Activated T-cell treated with anti-CD3 and anti-CD28 coated beads, Interleukin-2, amount 50 U/mL, for 24 hours (primary cell): ENCODE measurements at regions not wholly inside any gene's neighbourhood (a gene's known extent, or its start where the extent isn't known, plus 50 kb on each side); places are given as distances from the start of the nearest gene placed in this dataset.

ENCODE experiments used
- DNase-seq: peaks from one replicate; pipeline ENCODE4 v3.0.0-alpha.2; 2020
- H3K27ac Mint-ChIP-seq: 2 replicates; pipeline ENCODE4 v1.8.0; 2020; ENCODE audit warnings: mild to moderate bottlenecking, mixed read lengths
- H3K27me3 Mint-ChIP-seq: 2 replicates; pipeline ENCODE4 v1.8.0; 2020; ENCODE audit warnings: mixed read lengths
- H3K36me3 Mint-ChIP-seq: 2 replicates; pipeline ENCODE4 v1.8.0; 2020; ENCODE audit warnings: low read depth, mixed read lengths
- H3K4me1 Mint-ChIP-seq: 2 replicates; pipeline ENCODE4 v1.8.0; 2020; ENCODE audit warnings: low read depth, mixed read lengths
- H3K4me3 Mint-ChIP-seq: 2 replicates; pipeline ENCODE4 v1.8.0; 2020; ENCODE audit warnings: mild to moderate bottlenecking, moderate library complexity, mixed read lengths
- H3K9me3 Mint-ChIP-seq: 2 replicates; pipeline ENCODE4 v1.8.0; 2020; ENCODE audit warnings: mixed read lengths

DNA sequence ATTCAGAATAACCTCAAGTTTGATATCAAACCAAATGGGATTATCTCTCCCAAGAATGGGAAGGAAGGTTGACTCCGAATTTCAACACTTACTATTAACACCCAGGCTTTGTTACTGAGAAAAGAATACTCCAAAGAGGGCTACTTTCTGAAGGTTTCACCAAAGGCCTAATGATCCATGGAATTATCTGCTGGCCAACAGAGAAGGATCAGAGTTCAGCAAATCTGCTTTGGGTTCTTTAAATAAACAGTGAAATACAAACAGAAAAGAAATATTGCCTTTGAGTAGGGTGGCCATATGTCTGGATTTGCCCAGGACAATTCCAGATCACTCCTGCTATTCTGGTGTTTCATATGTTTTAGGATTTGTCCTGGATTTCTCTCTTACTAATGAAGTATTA is 564.5 kb upstream of the PSMD7 start:
- H3K4me1 Mint-ChIP-seq: peaks cover 4% of the 10 kb centered on the region
- H3K36me3 Mint-ChIP-seq: no peaks in the 10 kb centered on the region
- DNase-seq: no peak
- H3K27me3 Mint-ChIP-seq: no peaks in the 10 kb centered on the region
- no peak overlapping the region for H3K27ac Mint-ChIP-seq
- H3K4me3 Mint-ChIP-seq: no peak overlapping the region
- no peaks in the 10 kb centered on the region for H3K9me3 Mint-ChIP-seq

DNA sequence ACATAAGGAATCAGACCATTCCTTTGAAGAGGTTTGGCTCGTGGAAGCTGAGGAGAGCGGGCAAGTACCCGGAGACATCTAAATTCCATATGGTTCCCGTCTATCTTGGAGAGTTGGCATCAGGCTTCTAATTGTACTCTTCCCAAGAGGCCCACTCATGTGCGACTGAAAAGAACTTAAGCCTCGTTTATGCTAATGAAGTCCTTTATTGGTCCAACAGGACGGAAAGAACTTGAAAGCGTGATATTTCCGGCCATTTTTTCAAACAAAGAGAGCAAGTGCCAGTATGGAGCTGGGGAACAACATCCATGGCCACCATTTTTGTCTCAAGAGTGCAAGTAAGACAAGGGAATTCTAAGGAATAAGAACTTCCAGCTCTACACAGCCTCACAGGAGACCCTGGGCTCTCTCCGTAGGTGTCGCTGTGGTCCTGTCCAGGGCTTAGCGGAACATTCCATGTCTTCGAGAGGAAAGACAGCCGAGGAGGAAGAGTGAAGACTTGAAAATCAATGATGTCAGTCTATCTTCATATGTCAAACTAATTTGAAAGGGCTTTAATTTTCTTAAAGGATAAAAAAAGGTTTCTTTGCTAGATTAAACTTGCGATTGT is 566.0 kb upstream of the PSMD7 start:
- H3K9me3 Mint-ChIP-seq: peaks cover 2% of the 10 kb centered on the region
- no peak overlapping the region for H3K27ac Mint-ChIP-seq
- no peaks in the 10 kb centered on the region for H3K27me3 Mint-ChIP-seq
- no peak overlapping the region for H3K4me3 Mint-ChIP-seq
- H3K4me1 Mint-ChIP-seq: peaks cover 4% of the 10 kb centered on the region
- DNase-seq: no peak
- no peaks in the 10 kb centered on the region for H3K36me3 Mint-ChIP-seq

DNA sequence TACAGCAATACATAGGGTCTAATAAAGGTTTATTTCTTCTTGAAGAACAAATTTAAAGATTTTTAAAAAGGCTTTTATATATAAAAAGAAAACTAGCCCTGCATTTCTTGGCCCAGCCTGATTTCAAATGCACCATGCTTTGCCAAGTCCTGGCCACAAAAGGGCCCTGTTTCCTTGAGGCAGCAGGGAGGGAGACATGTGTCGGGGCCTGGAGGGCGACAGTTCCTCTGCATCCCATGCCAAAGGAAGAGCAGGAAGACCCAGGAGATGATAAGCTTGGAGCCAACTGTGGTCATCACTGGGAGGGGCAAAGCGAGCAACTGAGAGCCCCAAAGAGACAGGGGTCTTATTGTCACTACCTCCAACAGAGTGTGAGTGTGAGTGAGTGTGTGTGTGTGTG is 571.5 kb upstream of the PSMD7 start:
- Mint-ChIP-seq H3K27ac (no peak overlapping the region), H3K27me3 (no peaks in the 10 kb centered on the region), H3K36me3 (no peaks in the 10 kb centered on the region), H3K4me1 (no peaks in the 10 kb centered on the region), H3K9me3 (peaks cover 2% of the 10 kb centered on the region), H3K4me3 (no peak overlapping the region)
- DNase-seq: no peak

DNA sequence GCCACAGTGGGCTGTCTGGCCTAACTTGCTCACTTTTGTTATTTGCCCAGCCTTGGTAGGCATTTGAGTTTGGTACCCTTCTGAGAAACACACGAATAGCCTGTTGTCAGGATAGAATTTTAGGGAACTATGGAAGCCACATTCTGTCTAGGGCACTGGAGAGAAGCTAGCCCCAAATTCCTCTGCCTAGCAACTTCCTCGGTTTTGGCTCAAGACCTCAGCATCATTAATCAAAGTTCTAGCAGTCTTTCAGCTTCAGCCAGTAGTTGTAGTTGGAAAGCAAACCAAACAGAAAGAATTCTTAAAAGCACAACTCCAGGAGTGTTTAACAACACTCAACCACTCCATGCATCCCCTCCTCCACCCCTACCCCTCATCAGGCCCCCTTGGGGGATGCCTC is 572.1 kb upstream of the PSMD7 start:
- no peak for DNase-seq
- Mint-ChIP-seq H3K4me3 (no peak overlapping the region), H3K27me3 (no peaks in the 10 kb centered on the region), H3K4me1 (no peaks in the 10 kb centered on the region), H3K36me3 (no peaks in the 10 kb centered on the region), H3K27ac (no peak overlapping the region), H3K9me3 (peaks cover 2% of the 10 kb centered on the region)

DNA sequence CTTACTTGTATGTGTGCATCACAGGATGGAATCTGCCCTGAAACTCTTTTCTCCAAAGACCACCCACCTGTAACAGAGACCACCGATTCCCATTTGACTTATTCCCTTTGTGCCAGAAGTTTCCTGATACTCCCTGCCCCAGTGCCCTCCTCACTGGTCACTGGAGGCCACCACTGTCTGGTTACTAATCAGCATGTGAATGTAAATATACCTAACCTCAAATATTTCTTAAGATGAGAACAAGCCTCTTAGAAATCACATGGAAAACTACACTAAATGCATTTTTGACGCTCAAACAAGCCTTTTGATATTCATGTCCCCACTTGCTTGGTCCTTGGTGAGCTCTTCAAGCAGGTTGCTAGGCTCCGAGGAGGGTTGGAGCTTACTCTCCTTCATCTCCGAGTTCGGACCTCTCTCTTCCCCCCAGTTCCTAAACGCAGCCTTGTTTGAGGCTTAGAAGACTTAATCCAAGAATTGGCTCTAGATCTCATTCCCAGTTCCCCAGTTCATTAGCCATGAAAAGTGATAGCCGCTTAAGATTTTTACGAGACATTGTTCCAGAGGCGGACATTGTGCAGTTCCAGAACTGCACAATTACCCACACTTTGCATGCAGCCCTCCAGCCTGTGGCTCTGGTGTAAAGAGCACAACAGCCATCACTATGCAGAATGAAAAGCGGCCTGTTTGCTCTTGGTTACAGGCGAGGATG is 579.2 kb upstream of the PSMD7 start:
- Mint-ChIP-seq H3K9me3 (peaks cover 5% of the 10 kb centered on the region), H3K27ac (no peak overlapping the region), H3K4me1 (no peaks in the 10 kb centered on the region), H3K4me3 (no peak overlapping the region), H3K36me3 (no peaks in the 10 kb centered on the region), H3K27me3 (no peaks in the 10 kb centered on the region)
- no peak for DNase-seq

DNA sequence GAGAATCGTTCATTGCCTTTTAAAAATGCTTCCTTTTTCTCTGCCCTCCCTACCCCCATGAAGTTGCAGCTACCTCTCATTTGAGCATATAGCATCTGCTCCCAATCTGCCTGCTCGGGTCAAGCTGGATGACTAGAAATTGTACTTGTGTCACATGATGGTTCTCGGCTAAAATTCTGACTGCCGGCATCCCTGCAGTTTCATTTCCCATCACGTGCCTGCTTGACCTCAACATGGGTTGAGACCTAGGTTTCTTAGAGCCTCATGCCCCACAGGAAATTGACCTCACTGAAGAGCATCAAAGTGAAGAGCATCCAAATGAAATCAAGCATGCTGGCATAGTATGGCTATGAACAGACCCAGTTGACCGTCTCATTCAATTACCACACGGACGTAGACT is 581.6 kb upstream of the PSMD7 start:
- H3K4me3 Mint-ChIP-seq: no peak overlapping the region
- H3K27me3 Mint-ChIP-seq: no peaks in the 10 kb centered on the region
- H3K4me1 Mint-ChIP-seq: no peaks in the 10 kb centered on the region
- peaks cover 5% of the 10 kb centered on the region for H3K9me3 Mint-ChIP-seq
- DNase-seq: no peak
- H3K36me3 Mint-ChIP-seq: no peaks in the 10 kb centered on the region
- H3K27ac Mint-ChIP-seq: no peak overlapping the region

DNA sequence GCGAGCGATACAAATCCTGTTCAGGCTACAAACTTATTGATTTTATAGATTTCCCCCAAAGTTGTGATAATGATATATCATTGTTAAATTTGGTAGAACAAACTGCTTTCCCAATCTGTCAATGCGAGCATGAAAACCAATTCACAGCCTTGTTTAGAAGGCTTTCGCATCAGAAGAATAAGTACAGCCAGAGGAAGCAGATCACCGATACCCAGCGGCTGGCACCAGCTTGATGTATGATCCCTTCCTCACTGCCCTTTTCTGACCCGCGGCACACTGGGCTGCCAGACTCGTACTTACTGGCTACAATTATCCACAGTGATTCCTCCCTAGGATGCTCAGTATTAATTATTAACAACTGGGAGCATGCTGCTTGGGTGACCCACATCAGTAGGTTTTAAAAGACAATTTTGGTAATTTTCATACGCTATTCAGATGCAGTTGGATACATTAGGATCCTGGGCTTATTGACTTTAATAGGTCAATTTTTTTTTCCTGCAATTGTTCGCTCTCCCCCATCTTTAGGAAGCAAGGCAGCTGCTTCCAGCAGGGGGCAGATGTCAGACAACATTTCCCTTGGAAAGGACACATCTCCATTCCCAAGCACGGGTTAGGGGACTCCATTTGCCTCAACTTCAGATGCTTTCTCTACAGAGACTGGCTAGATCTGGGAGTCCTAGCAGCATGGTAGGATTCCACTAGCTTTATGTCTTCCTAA is 582.7 kb upstream of the PSMD7 start:
- no peaks in the 10 kb centered on the region for H3K27me3 Mint-ChIP-seq
- H3K9me3 Mint-ChIP-seq: peaks cover 5% of the 10 kb centered on the region
- H3K4me3 Mint-ChIP-seq: no peak overlapping the region
- no peak for DNase-seq
- no peaks in the 10 kb centered on the region for H3K4me1 Mint-ChIP-seq
- no peak overlapping the region for H3K27ac Mint-ChIP-seq
- H3K36me3 Mint-ChIP-seq: no peaks in the 10 kb centered on the region

DNA sequence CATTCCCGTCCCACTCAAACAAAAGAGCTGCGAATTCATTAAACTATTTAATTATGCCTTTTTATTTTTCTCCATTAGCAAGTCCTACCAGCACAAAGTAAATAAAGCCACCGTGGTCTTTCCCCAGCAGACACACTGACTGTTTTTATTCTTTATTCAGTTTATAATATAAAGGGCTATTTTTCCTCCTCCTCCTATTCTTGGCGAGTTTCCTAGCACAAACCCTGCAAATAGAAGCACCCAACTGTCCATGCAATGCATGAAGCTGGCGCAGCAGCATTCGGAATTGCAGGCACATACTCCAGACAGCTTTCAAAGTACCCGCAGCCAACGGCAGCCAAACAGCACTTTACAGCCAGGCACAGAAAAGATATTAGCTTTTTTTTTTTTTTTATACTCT is 583.4 kb upstream of the PSMD7 start:
- Mint-ChIP-seq H3K9me3 (peaks cover 5% of the 10 kb centered on the region), H3K4me1 (no peaks in the 10 kb centered on the region), H3K4me3 (no peak overlapping the region), H3K27ac (no peak overlapping the region), H3K36me3 (no peaks in the 10 kb centered on the region), H3K27me3 (no peaks in the 10 kb centered on the region)
- no peak for DNase-seq

DNA sequence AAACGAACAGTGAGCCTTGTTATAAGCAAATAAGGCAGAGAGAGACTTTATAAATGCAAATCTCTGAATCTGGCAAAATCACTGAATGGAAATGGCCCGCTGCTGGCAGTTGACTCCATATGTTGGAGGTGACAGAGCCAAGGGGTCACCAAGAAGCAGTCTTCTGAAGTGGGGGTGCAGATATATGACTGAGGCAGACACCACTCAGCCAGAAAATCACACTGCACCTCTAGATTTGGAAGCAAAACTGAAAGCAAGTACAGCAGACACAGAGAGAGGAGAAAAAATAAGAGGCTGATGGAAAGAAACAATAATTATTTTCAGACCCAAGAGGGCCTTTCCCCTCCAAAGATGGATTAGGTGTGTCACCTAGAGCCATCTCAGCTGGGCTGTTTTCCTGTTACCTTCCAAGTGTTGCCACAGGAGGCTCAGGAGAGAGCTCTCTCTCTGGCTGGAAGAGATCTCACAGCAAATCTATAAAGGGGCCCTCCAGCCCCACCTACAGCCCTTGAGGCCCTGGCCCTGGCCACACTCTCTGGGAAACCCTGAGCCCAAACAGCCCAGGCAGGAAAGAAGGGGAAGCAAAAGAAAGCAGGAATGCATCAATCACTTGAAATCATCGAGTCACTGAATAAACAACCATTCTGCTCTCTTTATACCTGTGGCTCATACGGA is 585.1 kb upstream of the PSMD7 start:
- H3K9me3 Mint-ChIP-seq: peaks cover 5% of the 10 kb centered on the region
- no peak overlapping the region for H3K27ac Mint-ChIP-seq
- no peaks in the 10 kb centered on the region for H3K27me3 Mint-ChIP-seq
- no peaks in the 10 kb centered on the region for H3K4me1 Mint-ChIP-seq
- DNase-seq: no peak
- H3K4me3 Mint-ChIP-seq: no peak overlapping the region
- no peaks in the 10 kb centered on the region for H3K36me3 Mint-ChIP-seq

DNA sequence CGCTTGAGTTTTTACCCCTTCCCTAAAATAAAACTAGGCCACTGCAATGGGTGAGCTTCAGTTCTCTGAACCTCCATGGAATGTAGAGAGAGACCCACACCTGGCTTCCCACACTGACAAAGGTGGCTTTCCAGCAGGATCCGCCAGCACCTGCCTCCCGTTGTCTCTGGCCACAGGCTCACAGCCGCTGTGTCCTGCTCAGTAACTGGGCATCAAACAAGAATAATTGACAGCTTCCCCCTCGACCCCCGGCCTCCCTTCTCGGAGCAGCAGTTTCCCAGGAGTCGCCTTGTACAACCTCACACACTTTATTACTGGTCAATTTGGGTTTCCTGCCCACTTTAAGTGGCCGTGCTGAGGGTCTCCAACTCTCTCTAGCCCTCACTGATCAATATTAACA is 586.1 kb upstream of the PSMD7 start:
- no peaks in the 10 kb centered on the region for H3K27me3 Mint-ChIP-seq
- H3K27ac Mint-ChIP-seq: no peak overlapping the region
- DNase-seq: no peak
- no peak overlapping the region for H3K4me3 Mint-ChIP-seq
- H3K9me3 Mint-ChIP-seq: peaks cover 3% of the 10 kb centered on the region
- H3K36me3 Mint-ChIP-seq: no peaks in the 10 kb centered on the region
- H3K4me1 Mint-ChIP-seq: no peaks in the 10 kb centered on the region

DNA sequence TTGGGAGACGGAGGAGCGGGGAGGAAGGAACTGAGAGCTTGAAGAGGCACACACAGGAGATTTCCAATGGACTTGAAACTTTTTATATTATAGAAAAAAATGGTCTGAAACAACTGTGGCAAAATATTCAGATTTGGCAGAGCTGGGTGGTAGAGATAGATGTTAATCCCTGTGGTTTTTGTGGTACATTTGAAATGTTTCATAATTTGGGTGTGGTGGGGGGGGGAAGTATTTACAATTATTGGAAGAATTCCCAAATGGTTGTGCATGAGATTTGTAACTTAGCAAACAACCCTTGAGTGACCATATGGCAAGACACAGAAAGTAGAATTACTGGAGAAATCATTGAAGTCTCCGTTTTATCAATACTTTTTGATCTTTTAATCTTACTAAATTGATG is 588.8 kb upstream of the PSMD7 start:
- no peaks in the 10 kb centered on the region for H3K9me3 Mint-ChIP-seq
- no peaks in the 10 kb centered on the region for H3K36me3 Mint-ChIP-seq
- no peaks in the 10 kb centered on the region for H3K4me1 Mint-ChIP-seq
- DNase-seq: no peak
- no peak overlapping the region for H3K4me3 Mint-ChIP-seq
- H3K27me3 Mint-ChIP-seq: no peaks in the 10 kb centered on the region
- no peak overlapping the region for H3K27ac Mint-ChIP-seq

DNA sequence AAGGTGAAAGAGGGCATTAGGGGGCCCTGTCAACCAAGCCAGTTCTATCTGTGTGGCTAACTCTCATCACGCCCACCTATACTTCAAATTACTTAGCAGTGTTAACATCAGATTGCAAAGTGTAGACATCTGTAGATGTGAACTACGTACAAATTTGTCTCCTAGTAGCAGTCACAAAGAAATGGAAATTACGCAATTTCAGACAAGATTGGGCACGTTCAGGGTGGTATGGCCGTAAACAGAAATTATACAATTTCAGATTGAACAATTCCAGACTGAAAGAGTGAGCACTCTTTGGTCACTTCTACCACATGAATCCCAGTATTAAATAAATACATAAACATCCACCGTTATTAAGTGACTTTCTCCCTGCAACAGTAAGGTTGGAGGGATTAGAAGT is 592.7 kb upstream of the PSMD7 start:
- DNase-seq: no peak
- Mint-ChIP-seq H3K4me3 (no peak overlapping the region), H3K4me1 (no peaks in the 10 kb centered on the region), H3K9me3 (no peaks in the 10 kb centered on the region), H3K27ac (no peak overlapping the region), H3K36me3 (no peaks in the 10 kb centered on the region), H3K27me3 (no peaks in the 10 kb centered on the region)

DNA sequence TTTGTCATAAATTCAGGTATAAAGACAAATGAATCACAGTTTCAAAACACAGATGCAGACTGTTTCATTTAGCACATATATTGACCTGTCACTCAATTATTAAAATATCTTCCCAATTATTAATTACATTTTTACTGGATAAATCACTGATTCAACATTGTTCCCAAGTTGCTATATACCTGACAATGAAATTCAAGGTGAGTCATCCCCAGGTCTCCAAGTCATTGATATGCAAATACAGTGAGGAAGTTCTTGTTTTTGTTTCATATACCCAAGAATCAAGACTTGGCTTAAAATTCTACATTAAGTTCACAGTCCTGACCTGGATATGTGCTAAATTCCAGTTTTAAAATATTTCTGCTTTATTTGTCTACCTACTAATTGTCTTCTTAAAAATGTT is 599.3 kb upstream of the PSMD7 start:
- H3K36me3 Mint-ChIP-seq: no peaks in the 10 kb centered on the region
- H3K9me3 Mint-ChIP-seq: peaks cover 3% of the 10 kb centered on the region
- no peak overlapping the region for H3K27ac Mint-ChIP-seq
- no peaks in the 10 kb centered on the region for H3K27me3 Mint-ChIP-seq
- H3K4me3 Mint-ChIP-seq: no peak overlapping the region
- DNase-seq: no peak
- H3K4me1 Mint-ChIP-seq: no peaks in the 10 kb centered on the region

DNA sequence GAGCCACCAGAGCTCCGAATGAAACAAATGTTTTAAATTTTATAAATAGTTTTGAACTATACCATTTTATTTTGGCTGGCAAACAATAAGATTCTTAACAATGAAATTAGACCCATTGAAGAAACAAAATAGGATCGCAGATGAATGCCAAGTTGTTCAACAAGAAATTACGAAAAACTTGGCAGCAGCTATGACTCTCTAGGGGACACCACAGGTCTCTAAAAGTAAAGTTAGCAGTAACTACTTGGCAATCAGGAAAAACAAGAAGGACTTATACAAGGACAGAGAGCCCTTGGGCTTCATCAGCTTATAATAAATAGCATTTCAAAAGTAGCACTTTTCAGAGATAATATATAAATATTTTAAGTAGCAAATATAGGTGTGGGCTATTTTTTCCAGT is 603.8 kb upstream of the PSMD7 start:
- no peak overlapping the region for H3K4me3 Mint-ChIP-seq
- H3K36me3 Mint-ChIP-seq: no peaks in the 10 kb centered on the region
- DNase-seq: no peak
- H3K27ac Mint-ChIP-seq: no peak overlapping the region
- H3K27me3 Mint-ChIP-seq: no peaks in the 10 kb centered on the region
- no peaks in the 10 kb centered on the region for H3K4me1 Mint-ChIP-seq
- peaks cover 3% of the 10 kb centered on the region for H3K9me3 Mint-ChIP-seq

DNA sequence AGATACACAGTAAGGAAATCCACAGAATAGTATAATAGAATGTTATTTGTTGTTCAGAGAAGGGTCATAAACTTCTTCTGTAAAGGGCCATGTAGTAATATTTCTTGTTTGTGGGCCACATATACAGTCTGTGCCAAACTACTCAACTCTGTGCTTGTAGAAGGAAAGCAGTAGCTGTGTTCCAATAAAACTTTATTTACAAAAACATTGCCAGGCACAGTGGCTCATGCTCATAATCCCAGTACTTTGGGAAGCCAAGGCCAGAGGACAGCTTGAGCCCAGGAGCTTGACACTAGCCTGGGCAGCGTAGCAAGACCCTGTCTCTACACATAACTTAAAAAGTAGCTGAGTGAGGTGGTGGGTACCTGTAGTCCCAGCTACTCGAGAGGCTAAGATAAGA is 612.8 kb upstream of the PSMD7 start:
- no peaks in the 10 kb centered on the region for H3K27me3 Mint-ChIP-seq
- H3K27ac Mint-ChIP-seq: no peak overlapping the region
- H3K4me3 Mint-ChIP-seq: no peak overlapping the region
- DNase-seq: no peak
- no peaks in the 10 kb centered on the region for H3K4me1 Mint-ChIP-seq
- peaks cover 10% of the 10 kb centered on the region for H3K9me3 Mint-ChIP-seq
- H3K36me3 Mint-ChIP-seq: no peaks in the 10 kb centered on the region
